GM12891 (cell line): ENCODE measurements at regions not wholly inside any gene's neighbourhood (a gene's known extent, or its start where the extent isn't known, plus 50 kb on each side); places are given as distances from the start of the nearest gene placed in this dataset.

Experiments
- PAX5 ChIP-seq: IDR thresholded peaks from 2 replicates; pipeline ENCODE4 v1.6.1; 2011; ENCODE audit warnings: low read length, moderate library complexity, mild to moderate bottlenecking; ENCODE audit not compliant: insufficient read depth, severe bottlenecking
- POLR2A ChIP-seq: IDR thresholded peaks from 2 replicates; pipeline ENCODE4 v1.6.1; 2011; ENCODE audit warnings: low read depth, low read length, control low read depth
- POLR2AphosphoS5 ChIP-seq: IDR thresholded peaks from 2 replicates; pipeline ENCODE4 v1.6.1; 2011; ENCODE audit warnings: low read depth, low read length, control low read depth
- POU2F2 ChIP-seq: IDR thresholded peaks from 2 replicates; pipeline ENCODE4 v1.6.1; 2011; ENCODE audit warnings: low read depth, mild to moderate bottlenecking, control low read depth, low read length, moderate library complexity
- SPI1 ChIP-seq: IDR thresholded peaks from 2 replicates; pipeline ENCODE4 v1.6.1; 2011; ENCODE audit warnings: low read depth, low read length, control low read depth
- TAF1 ChIP-seq: IDR thresholded peaks from 2 replicates; pipeline ENCODE4 v1.6.1; 2011; ENCODE audit warnings: low read depth, low read length, control low read depth

DNA sequence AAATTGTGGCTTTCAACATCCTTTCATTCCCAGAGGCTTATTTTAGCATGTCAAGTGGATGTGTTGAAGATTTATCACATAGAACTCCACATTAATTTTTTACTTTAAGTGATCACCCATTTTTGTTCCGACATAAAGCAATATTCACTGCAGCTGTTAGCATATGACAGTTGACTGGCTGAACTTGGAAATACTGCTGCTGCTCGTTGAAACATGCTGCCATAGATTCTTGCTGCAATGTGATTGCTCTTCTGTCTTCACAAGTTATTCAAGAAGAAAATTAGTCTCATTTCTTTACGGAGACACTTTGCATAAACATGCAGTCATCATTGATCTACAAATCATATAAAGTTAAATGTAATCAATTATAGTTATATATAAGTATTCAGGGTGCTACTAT is 248.4 kb downstream of the SAMD5 start:
- no peak for TF ChIP-seq POLR2A
- no peak for TF ChIP-seq POLR2AphosphoS5
- TF ChIP-seq SPI1 = no peak
- TF ChIP-seq TAF1 = no peak
- no peak for TF ChIP-seq POU2F2
- no peak for TF ChIP-seq PAX5
